Islet of Langerhans (tissue), 1 donor: ENCODE measurements at regions not wholly inside any gene's neighbourhood (a gene's known extent, or its start where the extent isn't known, plus 50 kb on each side); places are given as distances from the start of the nearest gene placed in this dataset.
A peak's percentile ranks its signal among the peaks of the same experiment; 100 is the strongest.

Experiments
- FAIRE-seq: peaks from one replicate; lab custom pipeline; 2011; peaks lifted over from hg19 to GRCh38; lab: Jason Lieb, UNC

DNA sequence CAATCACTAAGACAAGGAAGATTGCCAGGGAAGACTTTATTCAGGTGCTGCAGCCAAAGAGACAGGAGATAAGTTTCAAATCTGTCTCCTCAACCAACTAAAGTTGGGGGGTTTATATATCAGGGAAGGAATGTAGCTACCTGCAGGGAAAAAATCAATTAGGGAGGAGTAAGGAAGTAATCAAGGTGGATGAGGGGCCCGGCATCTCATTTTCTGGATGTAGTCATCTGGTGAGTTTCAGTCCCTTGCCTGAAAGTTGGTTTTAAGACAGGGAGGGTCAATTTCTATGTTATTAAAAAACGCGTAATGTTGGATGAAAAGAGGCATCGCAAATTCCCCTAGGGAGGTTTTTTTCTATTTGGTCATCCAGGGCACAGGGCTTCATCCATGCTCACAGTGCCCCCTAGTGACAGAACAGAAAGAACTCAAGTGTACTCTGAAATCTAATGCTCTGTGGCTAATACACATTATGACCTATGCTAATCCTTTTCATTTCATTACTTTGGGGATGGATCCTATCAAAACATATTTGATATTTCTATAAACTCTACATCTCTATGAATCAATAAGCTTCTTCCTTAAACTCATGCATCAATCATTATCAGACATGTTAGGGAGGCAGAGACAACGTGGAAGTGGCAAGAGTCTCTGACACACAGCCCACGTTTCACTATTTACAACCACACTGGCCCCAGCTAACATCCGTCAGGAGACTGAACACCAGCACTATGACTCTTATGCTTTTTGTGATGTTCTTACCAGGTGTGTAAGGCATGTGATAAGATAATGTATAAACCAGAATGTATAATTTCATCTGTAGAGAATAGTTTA, 1577.0 kb upstream of the TENM3 start:
- peak; percentile 94 for FAIRE-seq

DNA sequence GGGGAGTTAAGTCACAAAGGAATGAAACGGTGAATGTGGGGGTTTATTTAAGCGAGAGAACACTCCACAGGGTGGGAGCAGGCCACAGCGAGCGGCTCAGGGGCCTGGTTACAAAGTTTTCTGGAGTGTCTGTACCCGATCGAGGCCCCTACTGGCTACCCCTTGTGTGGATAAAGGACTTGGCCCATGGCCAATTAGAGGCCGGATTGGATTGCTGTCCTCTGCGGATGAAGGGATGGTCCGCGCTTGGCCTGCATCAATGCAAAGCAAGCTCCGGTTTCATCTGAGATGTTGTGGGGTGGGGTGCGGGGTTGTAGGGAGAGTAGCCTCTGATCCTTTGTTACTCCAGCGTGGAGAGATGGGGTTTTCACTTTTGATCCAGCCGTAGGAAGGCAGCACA, 1574.5 kb upstream of the TENM3 start:
- no peak for FAIRE-seq

DNA sequence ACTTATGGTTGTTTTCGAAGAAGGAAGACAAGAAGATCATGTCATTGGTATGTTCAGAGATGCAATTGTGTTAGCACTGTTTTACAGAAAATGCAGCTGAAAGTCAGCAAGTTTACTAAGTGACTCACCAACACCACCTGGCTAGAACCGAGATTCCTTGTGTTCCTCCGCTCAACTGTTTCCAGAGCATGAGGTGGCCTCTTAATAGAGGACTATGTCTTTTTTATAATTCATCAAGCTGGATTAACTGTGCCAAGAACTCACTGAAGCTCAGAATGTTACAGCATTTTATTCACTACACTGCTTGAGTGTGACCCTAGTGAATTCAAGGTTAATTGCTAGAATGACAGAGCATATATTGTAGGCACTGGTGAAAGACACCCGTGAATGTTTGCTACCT, 1573.5 kb upstream of the TENM3 start:
- peak; percentile 89 for FAIRE-seq

DNA sequence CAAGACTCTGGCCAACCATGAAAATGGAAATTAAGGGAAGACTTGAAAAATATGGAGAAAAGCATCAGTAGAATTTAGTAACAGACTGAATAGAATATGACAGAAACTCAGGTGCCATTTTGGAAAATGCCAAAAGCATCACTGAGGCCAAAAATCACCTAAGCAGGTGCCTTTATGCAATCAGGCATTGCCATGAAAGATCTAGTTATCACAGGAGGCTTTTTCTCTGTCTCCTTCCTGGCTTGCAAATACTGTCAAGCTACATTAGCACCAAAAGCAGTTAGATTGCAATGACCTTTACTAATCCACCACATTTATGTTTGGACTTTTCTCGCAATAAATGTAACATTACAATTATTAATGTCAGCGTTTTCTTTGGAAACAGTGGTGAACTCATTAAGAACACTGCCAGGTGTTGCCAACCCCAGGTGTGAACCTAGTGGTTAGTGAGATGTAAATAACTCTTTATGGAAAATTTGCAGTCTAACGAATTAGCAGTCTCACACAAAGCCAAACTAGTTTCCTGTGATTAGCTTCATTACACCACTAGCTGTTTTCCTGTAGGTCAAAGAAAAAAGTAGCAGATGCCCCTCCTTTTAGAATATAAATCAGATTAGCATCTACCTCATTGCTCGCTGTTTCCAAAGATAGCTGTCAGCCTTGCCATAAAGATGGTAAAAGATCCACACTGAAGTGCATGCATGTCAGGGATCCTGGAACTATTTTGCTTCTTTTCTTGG, 1568.4 kb upstream of the TENM3 start:
- FAIRE-seq: peak; percentile 94

DNA sequence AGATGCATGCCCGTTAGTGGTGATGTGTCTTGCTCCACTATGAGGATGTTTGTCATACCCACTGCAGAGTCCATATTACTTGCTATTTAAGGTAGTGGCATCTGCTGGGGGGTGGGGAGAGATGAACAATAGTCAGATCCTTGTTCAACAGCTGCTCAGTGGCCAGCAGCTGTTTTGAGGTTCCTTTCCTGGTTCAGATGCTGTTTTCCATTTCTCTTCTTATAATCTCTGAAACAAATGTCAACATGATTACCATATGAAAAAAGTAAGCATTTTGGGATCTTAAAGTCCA, 1567.9 kb upstream of the TENM3 start:
- no peak for FAIRE-seq

DNA sequence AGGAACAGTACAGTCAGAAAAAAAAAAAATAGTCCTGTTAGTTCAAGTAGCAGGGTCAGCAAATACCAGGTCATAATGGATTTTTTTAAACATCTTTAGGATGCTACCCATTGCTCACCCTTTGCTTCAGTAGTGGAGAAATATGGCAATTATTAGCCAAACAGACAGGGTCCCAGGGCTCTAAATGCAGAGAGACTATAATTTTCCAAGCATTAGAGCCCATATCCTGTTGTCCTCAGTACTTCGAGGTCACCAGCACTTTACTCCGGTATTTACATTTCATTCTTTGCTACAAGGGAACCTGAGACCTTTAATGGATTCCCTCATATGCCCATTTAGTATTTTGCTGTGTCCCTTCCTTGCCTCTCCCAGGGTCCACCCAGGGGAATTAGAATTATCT, 1562.9 kb upstream of the TENM3 start:
- FAIRE-seq: no peak

DNA sequence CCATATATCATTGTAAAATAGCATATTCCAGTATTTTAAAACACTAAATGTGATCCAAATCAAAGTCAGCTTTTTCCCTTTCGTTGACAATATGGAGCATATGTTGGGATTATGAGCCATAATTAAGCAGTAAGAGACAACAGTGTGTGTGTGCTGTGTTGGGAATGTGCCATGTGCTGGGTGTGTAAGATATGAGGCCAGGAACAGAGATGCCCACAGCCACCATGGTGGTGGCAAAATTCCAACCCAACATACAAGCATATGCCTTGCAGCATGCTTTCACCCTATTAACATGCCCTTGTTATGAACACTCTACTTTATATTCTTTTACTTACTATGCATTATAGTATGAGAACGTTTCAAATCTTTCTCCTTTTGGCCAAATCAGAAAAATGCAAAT, 1560.4 kb upstream of the TENM3 start:
- no peak for FAIRE-seq

DNA sequence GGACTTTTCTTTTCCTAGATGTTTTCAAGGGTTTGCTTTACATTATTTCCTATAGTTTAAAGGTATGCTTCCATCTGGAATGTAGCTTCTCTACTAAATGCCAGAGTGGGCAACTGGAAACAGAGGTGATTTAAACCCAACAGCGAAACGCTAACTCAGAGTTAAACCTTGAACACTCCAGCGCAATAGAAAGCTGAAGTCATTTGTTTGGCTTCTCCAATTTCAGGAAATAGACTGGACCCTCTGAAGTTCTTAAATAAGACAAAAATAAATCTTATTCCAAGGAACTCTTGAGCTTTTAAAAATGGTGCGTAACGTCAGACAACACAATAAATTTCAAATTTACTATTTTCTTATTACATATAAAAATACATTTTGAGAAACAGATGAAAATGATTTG, 1560.0 kb upstream of the TENM3 start:
- no peak for FAIRE-seq

DNA sequence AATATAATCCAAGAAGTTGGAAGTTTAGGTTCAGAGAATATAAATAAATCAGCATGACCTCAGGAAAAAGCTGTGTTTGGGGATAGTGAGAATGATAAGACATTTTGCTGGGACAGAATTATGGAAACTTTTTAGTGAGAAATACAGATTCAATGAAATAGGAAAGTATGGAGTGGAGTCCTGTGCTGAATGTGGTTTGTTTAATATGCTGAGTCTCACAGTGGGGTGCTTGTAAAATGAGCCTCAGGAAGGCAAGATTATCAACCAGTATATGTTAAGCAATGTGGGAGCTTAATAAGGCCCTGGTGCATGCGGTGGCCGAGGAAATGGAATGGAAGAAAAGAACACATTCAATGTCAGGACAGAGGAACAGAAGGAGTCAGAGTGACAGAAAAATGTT, 1554.7 kb upstream of the TENM3 start:
- no peak for FAIRE-seq

DNA sequence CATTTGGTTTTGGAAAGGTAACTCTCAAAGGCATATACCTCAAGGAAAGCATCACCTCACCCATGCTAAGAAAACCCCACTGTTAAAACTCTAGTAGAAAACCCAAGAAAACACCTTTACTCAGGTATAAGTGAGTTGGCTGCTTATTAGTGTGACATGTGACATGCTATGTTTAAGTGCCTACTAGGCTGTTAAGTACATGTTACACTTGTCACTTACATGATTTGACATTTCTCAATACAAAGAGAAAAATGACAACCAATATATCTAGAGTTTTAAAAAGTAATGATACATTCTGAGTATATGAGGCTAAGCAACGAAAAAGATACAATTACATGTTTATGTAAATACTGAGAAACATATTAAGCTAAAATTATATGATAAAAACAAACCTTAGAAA, 1548.3 kb upstream of the TENM3 start:
- no peak for FAIRE-seq

DNA sequence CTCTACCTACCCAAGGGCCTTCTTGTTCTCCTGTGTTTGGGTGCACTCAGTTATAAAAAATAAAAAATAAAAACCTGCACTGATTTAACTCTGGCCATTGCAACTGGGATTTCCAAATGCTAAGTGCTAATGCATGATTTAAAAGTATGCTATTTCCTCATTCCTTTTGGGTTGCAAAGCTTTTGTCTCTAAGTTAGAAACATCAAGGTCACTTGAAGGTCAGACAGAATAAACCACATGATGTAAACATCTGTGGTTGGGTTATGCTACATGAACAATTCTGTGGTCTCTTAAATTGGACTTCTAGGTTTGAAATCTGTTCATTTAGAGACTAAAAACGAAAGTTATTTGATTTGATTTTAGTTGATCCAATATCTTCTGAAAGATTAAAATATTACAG, 1547.4 kb upstream of the TENM3 start:
- no peak for FAIRE-seq

DNA sequence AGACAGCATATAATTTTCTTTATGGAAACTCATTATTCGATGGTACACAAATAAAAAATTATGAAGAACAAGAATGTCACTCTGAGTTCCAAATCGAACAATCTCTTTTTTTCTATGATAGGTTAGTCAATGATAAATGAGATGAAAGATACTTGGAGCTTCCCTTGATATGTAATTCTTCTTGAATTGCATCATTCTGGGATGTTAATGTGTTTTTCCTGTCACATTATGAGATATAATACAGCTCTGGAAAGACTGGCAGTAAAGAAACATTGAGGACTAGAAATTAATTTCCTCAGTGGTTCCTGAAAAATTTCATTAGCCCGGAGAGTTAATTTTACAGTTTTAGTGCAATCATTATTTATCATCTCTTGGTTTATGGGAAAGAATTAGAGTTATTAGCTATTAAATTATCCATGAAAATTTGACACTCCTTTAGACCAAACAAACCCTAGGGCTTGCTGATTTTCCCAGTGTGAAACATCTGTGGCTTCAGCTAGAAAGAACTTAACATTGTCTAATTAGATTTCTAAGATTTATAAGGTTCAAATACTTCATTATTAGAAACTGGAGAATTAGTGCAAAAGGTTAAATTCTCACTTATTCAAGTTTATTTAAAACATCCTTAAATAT, 1546.6 kb upstream of the TENM3 start:
- FAIRE-seq: peak; percentile 95

DNA sequence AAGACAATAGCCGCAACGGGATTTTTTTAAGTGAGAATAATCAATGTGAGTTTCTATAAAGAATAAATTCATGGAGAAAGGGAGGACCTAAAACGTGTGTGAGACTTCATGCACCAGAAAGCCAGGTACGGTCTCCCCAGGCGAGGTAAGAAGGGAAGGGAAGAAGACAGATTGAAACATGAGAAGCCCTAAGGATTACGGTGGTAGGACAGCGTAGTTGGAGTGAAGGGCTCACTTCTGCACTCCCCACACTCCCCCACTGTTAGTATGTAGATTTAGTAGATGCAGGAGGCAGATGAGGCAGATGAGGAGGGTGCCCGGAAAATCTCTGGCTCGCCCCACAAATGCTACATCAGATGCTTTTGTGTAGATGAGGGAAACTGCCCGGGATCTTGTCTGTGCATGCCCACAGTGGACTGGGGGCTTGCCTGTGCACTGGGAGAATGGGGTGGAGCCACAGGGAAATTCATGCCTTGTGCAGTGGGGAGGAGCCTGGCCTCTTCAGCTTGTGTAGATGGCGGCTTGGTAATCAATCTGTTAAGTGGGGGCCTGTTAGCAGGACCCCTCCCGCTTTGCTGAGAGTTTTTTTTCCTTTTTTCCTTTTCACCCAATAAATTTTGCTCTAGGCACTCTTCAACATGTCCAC, 1544.5 kb upstream of the TENM3 start:
- FAIRE-seq: no peak

DNA sequence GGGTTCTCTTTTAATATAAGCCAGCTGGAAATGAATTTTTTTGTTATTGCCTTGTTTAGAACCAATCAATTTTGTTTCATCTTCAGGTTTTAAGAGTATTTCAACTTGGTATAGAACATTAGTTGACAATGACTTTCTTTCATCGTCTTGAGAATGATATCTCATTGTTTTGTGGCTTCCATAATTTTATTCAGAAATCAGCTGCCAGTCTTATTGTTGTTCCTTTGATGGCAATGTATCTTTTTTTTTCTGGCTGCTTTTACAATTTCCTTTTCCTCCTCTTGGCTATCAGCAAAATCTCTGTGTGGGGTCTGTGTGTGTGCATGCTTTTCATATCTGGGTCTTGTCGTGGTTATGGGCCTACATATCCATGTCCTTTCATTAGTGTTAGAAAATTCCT, 1536.4 kb upstream of the TENM3 start:
- FAIRE-seq: no peak

DNA sequence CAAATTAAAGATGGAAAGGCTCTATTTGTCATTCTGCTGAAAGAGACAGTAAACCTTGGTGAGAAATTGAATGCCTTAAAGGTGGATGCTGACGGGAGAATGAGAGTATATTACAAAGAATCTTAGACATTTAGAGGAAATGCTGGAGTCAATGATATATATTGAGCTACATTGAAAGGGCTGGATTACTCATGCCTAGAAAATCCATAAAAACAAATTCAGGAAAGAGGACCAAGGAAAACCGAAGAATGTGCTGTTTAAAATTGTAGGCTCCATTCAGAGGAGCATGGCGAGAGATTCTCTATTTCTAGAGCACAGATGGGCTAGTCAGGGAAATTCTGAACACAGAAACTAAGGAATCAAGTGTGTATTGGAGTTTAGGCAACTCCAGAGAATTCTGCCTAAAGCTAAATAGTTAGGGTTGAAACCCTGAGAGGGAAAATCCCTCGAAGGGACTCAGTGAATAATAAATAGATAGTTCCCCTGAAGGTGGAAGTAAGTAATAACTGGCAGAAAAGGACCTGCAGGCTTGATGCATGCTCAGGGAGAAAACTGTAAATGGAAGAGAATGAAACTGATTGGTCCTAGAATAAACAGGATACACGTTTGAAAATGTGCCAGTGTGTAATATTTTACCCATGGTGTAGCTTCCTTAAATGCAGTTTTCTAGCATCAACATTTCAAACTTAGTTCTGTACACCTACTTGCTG, 1532.4 kb upstream of the TENM3 start:
- no peak for FAIRE-seq

DNA sequence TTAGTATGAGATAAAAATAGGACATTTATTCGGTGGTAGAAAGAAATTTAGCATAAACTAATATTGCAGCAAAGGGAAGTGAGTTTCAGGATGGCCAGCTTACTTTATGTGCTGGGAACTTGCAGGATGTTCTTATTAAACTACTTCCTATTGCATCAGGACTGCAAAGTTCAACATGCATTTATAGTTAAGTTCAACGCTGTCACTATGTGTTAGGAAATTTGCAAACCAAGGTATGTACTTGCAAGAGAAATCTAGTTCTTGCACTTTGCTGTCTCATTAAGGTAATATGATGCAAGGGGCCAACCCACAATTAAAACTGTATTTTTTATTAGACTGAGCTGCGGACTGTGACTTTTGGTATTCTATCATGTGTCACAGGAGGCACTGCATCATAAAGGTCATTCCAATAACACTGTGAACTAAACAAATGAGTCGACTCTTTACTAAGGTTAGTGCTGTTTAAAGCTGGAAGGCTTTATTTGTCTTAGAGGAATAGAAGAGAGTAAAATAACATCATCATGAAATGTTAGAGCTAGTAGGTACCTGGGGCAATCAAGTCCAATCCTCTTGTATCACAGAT, 1525.7 kb upstream of the TENM3 start:
- FAIRE-seq: no peak

DNA sequence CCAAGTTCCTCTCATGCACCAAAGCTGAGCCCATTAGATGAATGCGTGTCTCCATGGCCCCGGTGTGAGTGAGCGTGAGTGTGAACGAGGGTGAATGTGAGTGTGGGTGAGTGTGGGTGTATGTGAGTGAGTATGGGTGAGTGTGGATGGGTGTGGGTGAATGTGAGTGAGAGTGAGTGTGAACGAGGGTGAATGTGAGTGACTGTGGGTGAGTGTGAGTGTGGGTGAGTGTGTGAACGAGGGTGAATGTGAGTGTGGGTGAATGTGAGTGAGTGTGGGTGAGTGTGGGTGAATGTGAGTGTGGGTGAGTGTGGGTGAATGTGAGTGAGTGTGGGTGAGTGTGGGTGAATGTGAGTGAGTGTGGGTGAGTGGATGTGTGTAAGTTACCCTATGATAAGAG, 1521.8 kb upstream of the TENM3 start:
- no peak for FAIRE-seq

DNA sequence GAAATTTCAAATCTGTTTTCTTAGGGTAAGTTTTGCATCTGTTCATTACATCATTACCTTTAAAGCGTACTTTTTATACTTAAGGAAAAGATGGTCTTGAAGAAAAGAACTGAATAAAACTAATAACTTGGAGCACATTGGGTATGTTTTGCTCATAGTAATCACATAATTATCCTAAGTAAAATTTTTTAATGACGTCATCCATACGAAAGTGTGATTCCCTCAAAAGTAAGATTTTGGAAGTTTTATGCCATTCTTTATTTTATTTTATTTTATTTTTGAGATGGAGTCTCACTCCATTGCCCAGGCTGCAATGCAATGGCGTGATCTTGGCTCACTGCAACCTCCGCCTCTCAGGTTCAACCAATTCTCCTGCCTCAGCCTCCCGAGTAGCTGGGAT, 1516.6 kb upstream of the TENM3 start:
- FAIRE-seq: no peak

DNA sequence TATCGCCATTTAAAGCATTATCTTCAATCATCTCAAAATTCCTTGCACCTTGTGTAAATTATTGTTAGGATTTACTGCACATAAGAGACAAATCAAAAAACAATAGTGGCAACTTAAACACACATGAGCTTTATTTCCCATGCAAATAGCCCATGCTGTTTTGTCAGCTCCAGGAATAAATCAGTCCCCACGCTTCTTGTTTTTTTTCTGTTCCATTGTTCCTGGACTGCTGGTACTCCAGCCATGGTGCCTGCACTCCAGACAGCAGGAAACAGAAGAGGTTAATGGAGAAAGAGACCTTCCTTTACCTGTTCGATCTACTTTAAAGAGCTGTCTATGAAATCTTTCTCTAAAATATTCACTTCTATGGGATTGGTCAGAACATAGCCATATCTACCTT, 1515.7 kb upstream of the TENM3 start:
- no peak for FAIRE-seq

DNA sequence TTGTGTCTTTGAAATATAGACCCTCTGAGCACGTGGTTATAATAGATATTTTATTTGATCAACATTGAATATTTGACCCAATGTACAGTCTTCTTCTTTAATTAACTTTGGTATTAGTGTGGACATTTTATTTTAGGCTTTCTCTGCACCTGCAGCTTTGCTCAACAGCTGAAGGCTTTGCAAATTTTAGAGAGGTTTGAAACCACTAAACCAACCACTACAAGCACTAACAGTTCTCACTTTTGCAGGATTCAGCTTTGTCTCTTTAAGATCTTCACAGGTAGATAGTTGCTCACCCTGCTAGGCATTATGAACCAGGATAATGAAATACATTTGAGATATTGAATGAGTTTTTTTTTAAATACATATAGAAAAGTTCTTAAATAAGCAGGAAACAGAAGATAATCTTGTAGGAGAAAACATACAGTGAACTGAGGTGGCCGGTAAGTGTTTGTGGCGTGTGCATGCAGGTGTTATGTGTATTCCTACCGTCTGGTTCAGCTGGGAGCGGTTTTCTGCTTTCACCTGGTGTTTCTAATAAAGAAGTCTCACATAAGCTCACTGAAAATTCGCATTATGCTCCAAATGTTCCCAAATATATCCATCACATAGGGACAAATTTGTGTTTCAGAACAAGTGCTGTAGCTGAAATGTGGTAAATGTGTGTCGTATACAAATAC, 1508.3 kb upstream of the TENM3 start:
- no peak for FAIRE-seq

DNA sequence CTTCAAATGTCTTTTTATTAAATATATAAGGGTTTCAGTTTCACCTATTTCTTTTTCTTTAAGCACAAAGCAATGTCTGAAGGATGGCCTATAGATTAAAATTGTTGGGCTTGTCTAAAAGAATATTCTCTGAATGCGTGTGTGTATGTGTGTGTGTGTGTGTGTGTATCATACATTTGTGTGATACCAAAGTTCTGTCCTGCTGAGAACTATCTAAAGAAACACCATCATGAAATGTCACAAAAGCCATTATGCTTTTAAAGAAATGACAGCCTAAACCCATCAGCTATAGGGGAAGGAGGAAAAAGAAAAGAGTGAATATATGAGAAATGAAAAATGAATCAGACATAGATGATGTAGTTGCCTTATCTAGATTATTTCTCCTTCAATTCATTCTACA, 1501.5 kb upstream of the TENM3 start:
- no peak for FAIRE-seq

DNA sequence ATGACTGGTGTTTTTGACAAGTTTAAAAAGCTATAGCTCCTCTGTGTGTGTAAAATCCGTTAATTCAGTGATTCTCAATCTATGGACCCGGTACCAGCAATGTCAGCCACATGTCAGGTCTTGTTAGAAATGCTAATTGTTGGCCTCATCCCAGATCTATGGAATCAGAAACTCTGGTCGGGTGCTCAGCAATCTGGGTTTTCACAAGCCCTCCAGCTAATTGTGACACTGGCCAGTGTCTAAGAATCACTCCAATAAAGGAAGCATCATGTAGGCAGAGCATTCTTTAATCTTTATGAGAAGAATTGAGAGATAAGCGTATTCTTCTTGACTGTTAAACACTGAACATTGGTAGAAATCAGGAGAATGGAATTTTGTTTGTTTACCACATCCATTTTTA, 1498.2 kb upstream of the TENM3 start:
- no peak for FAIRE-seq
